ENCODE measurements at regions not wholly inside any gene's neighbourhood (a gene's known extent, or its start where the extent isn't known, plus 50 kb on each side); places are given as distances from the start of the nearest gene placed in this dataset.

GRCh38 chrX:118182681-118183080 is 66.1 kb upstream of the KLHL13 start (continued):
- no peak for TF ChIP-seq USF2 (IDR thresholded peaks at IDR 0.05; ENCODE audit: low read length)
- TF ChIP-seq KDM5A (IDR thresholded peaks at IDR 0.05; ENCODE audit: low read length), result no peak
- no peak for TF ChIP-seq GTF2F1 (IDR thresholded peaks at IDR 0.05; ENCODE audit: borderline replicate concordance, low read depth, low read length)
- TF ChIP-seq CTBP2 (IDR thresholded peaks at IDR 0.05; ENCODE audit: borderline replicate concordance, insufficient read depth, insufficient read length, low read length), result no peak
- TF ChIP-seq EZH2 (IDR thresholded peaks at IDR 0.05; ENCODE audit: low read depth, low read length, severe bottlenecking), result no peak

Data from H1 (cell line).